Neural cell (in vitro differentiated cells): ENCODE measurements at regions not wholly inside any gene's neighbourhood (a gene's known extent, or its start where the extent isn't known, plus 50 kb on each side); places are given as distances from the start of the nearest gene placed in this dataset.

Experiments used
- H2AFZ ChIP-seq: fragments of 200-600, 300-800 bp; sonication (generic), shearing (Covaris generic); 2 replicates; pipeline ENCODE4 v1.6.0; 2014; ENCODE audit warnings: low read depth, mild to moderate bottlenecking, antibody characterized with exemption, low read length, moderate library complexity
- H3F3A ChIP-seq: fragments of 200-600 bp; shearing (Covaris generic); 2 replicates; pipeline ENCODE4 v1.6.1; 2016; ENCODE audit warnings: mild to moderate bottlenecking, moderate library complexity, mixed read lengths, antibody characterized with exemption, low read length; ENCODE audit not compliant: insufficient read depth, poor library complexity, severe bottlenecking
- H3K27ac ChIP-seq: fragments of 200-600, 300-800 bp; sonication (generic), shearing (Covaris generic); 2 replicates; pipeline ENCODE4 v1.5.1; 2014; ENCODE audit warnings: mild to moderate bottlenecking, low read length, moderate library complexity
- H3K27me3 ChIP-seq: fragments of 300-800, 200-600 bp; sonication (generic), shearing (Covaris generic); 2 replicates; pipeline ENCODE4 v1.6.0; 2014; ENCODE audit warnings: mild to moderate bottlenecking, low read depth, low read length, moderate library complexity; ENCODE audit not compliant: insufficient read depth
- H3K36me3 ChIP-seq: fragments of 300-800, 200-600 bp; sonication (generic), shearing (Covaris generic); 2 replicates; pipeline ENCODE4 v1.5.1; 2014; ENCODE audit warnings: mild to moderate bottlenecking, antibody characterized with exemption, low read length, moderate library complexity; ENCODE audit not compliant: insufficient read depth
- H3K4me2 ChIP-seq: fragments of 300-800, 200-600 bp; sonication (generic), shearing (Covaris generic); 2 replicates; pipeline ENCODE4 v1.6.0; 2014; ENCODE audit warnings: mild to moderate bottlenecking, low read length
- H3K4me3 ChIP-seq: fragments of 300-800, 200-600 bp; sonication (generic), shearing (Covaris generic); 2 replicates; pipeline ENCODE4 v1.5.1; 2014; ENCODE audit warnings: mild to moderate bottlenecking, low read length, moderate library complexity
- H3K79me2 ChIP-seq: fragments of 200-600 bp; shearing (Covaris generic); replicated peaks from 2 replicates; pipeline ENCODE4 v1.6.0; 2014; ENCODE audit warnings: mild to moderate bottlenecking, low read length, moderate library complexity; ENCODE audit not compliant: insufficient read depth
- H3K9ac ChIP-seq: fragments of 300-800, 200-600 bp; sonication (generic), shearing (Covaris generic); 2 replicates; pipeline ENCODE4 v1.6.1; 2016; ENCODE audit warnings: mild to moderate bottlenecking, low read length, mixed read lengths
- H3K9me2 ChIP-seq: fragments of 200-600 bp; shearing (Covaris generic); 2 replicates; pipeline ENCODE4 v1.6.1; 2016; ENCODE audit warnings: mild to moderate bottlenecking, low read length, mixed read lengths; ENCODE audit not compliant: insufficient read depth
- H3K9me3 ChIP-seq: fragments of 200-600, 300-800 bp; sonication (generic), shearing (Covaris generic); 2 replicates; pipeline ENCODE4 v1.6.1; 2016; ENCODE audit warnings: mild to moderate bottlenecking, mixed run types, low read length, moderate library complexity, mixed read lengths
- H4K20me1 ChIP-seq: fragments of 200-600 bp; shearing (Covaris generic); 2 replicates; pipeline ENCODE4 v1.6.1; 2016; ENCODE audit warnings: mild to moderate bottlenecking, mixed run types; ENCODE audit not compliant: insufficient read depth
- CTCF ChIP-seq: fragments of 450-650 bp; IDR thresholded peaks from 2 replicates; pipeline ENCODE4 v1.5.1; 2014; ENCODE audit warnings: antibody characterized with exemption, mild to moderate bottlenecking, moderate library complexity; ENCODE audit not compliant: poor library complexity, severe bottlenecking
- EP300 ChIP-seq: fragments of 450-650 bp; conservative IDR thresholded peaks from 2 replicates; pipeline ENCODE4 v1.6.1; 2014; ENCODE audit warnings: antibody characterized with exemption, mild to moderate bottlenecking, moderate library complexity; ENCODE audit not compliant: poor library complexity, severe bottlenecking
- EZH2 ChIP-seq: fragments of 200-600, 300-800 bp; shearing (Covaris generic), sonication (generic); IDR thresholded peaks from 2 replicates; pipeline ENCODE4 v1.6.1; 2014; ENCODE audit warnings: antibody characterized with exemption, low read length, borderline replicate concordance, mild to moderate bottlenecking; ENCODE audit not compliant: insufficient read depth, poor library complexity, severe bottlenecking
- MXI1 ChIP-seq: fragments of 450-650 bp; conservative IDR thresholded peaks from 2 replicates; pipeline ENCODE4 v1.6.1; 2014; ENCODE audit warnings: antibody characterized with exemption, mild to moderate bottlenecking; ENCODE audit not compliant: poor library complexity, severe bottlenecking
- POLR2AphosphoS5 ChIP-seq: IDR thresholded peaks from 2 replicates; pipeline ENCODE4 v1.6.1; 2012
- RAD21 ChIP-seq: fragments of 450-650 bp; conservative IDR thresholded peaks from 2 replicates; pipeline ENCODE4 v1.6.1; 2014; ENCODE audit warnings: antibody characterized with exemption, mild to moderate bottlenecking, moderate library complexity
- REST ChIP-seq: IDR thresholded peaks from 2 replicates; pipeline ENCODE4 v1.6.1; 2012; ENCODE audit warnings: borderline replicate concordance
- SMC3 ChIP-seq: fragments of 450-650 bp; conservative IDR thresholded peaks from 2 replicates; pipeline ENCODE4 v1.6.1; 2014; ENCODE audit warnings: antibody characterized with exemption, mild to moderate bottlenecking, moderate library complexity; ENCODE audit not compliant: poor library complexity
- TAF1 ChIP-seq: IDR thresholded peaks from 2 replicates; pipeline ENCODE4 v1.6.1; 2012; ENCODE audit warnings: low read depth

- H3K4me2 ChIP-seq = no peak overlapping the region
- H3K27ac ChIP-seq = no peak overlapping the region
- no peak for TF ChIP-seq RAD21
- no peak for TF ChIP-seq EP300
- TF ChIP-seq CTCF = no peak
- no peak for TF ChIP-seq SMC3
- TF ChIP-seq EZH2 = no peak
- no peak for TF ChIP-seq TAF1
- TF ChIP-seq REST = no peak
- no peak for TF ChIP-seq MXI1
- TF ChIP-seq POLR2AphosphoS5 = no peak
- H3K9ac ChIP-seq = no peak overlapping the region
- H3F3A ChIP-seq = no peaks in the 10 kb centered on the region
- no peaks in the 10 kb centered on the region for H3K9me2 ChIP-seq
- no peaks in the 10 kb centered on the region for H4K20me1 ChIP-seq
- no peaks in the 10 kb centered on the region for H3K36me3 ChIP-seq
- H3K4me3 ChIP-seq = no peak overlapping the region
- H3K9me3 ChIP-seq = no peaks in the 10 kb centered on the region
- no peaks in the 10 kb centered on the region for H3K27me3 ChIP-seq
- no peak overlapping the region for H2AFZ ChIP-seq
- H3K79me2 ChIP-seq = no peaks in the 10 kb centered on the region
Measured at GRCh38 chr9:69980041-69980440, 63.6 kb upstream of the MAMDC2 start.

- Histone ChIP-seq H3K9me2 (no peaks in the 10 kb centered on the region), H3K79me2 (no peaks in the 10 kb centered on the region), H3F3A (no peaks in the 10 kb centered on the region), H3K9me3 (no peaks in the 10 kb centered on the region), H4K20me1 (no peaks in the 10 kb centered on the region), H3K27ac (no peak overlapping the region), H3K4me3 (no peak overlapping the region), H3K36me3 (no peaks in the 10 kb centered on the region), H2AFZ (no peak overlapping the region), H3K4me2 (no peak overlapping the region), H3K9ac (no peak overlapping the region), H3K27me3 (no peaks in the 10 kb centered on the region)
- TF ChIP-seq EP300 = no peak
- TF ChIP-seq POLR2AphosphoS5 = no peak
- TF ChIP-seq TAF1 = no peak
- TF ChIP-seq RAD21 = no peak
- TF ChIP-seq EZH2 = no peak
- TF ChIP-seq SMC3 = no peak
- TF ChIP-seq REST = no peak
- no peak for TF ChIP-seq MXI1
Measured at GRCh38 chr9:69980591-69980990, 63.1 kb upstream of the MAMDC2 start.
